Thoracic aorta (tissue), 2 donors: ENCODE measurements at regions not wholly inside any gene's neighbourhood (a gene's known extent, or its start where the extent isn't known, plus 50 kb on each side); places are given as distances from the start of the nearest gene placed in this dataset.

Source experiments
- ATAC-seq: fragments of 150-250 bp; one replicate; pipeline ENCODE4 v1.8.0; 2017; ENCODE audit warnings: low read depth; ENCODE audit not compliant: insufficient number of reproducible peaks, low FRiP score
- DNase-seq: peaks from one replicate; pipeline ENCODE4 v3.0.0-alpha.2; 2020; ENCODE audit warnings: low spot score
- H3K27ac ChIP-seq, 2 donors: fragments of 200-600 bp; sonication (generic); 1 replicate in 1 of 2; 2 replicates in 1 of 2; pipeline ENCODE4 v1.5.1; 2016; ENCODE audit warnings: mild to moderate bottlenecking in 2 of 2, moderate library complexity in 2 of 2
- H3K27me3 ChIP-seq: fragments of 200-600 bp; sonication (generic); replicated peaks from 2 replicates; pipeline ENCODE4 v1.6.0; 2016; ENCODE audit warnings: mild to moderate bottlenecking; ENCODE audit not compliant: insufficient read depth
- H3K36me3 ChIP-seq: fragments of 200-600 bp; sonication (generic); one replicate; pipeline ENCODE4 v1.5.1; 2016
- H3K4me1 ChIP-seq, 2 donors: fragments of 200-600 bp; sonication (generic); 1 replicate in 1 of 2; 2 replicates in 1 of 2; pipeline versions ENCODE4 v1.5.1 to v1.6.0; 2016; ENCODE audit warnings: low read depth in 2 of 2, mild to moderate bottlenecking in 1 of 2; ENCODE audit not compliant: control insufficient read depth in 1 of 2
- H3K4me3 ChIP-seq: fragments of 200-600 bp; sonication (generic); 2 replicates; pipeline ENCODE4 v1.5.1; 2016; ENCODE audit warnings: mild to moderate bottlenecking
- H3K9me3 ChIP-seq: fragments of 200-600 bp; sonication (generic); 2 replicates; pipeline ENCODE4 v1.5.1; 2016
- CTCF ChIP-seq: fragments of 200-600 bp; sonication (generic); IDR thresholded peaks from one replicate; pipeline ENCODE4 v1.5.1; 2019; ENCODE audit warnings: antibody characterized with exemption

GRCh38 chr13:80590551-80590950 lies 249.6 kb upstream of the SPRY2 start:
- ATAC-seq (no peak), DNase-seq (no peak)
- Histone ChIP-seq H3K27me3 (no peaks in the 10 kb centered on the region), H3K36me3 (no peaks in the 10 kb centered on the region), H3K27ac (no peak overlapping the region), H3K9me3 (peaks cover 4% of the 10 kb centered on the region), H3K4me3 (no peak overlapping the region), H3K4me1 (no peaks in the 10 kb centered on the region)
- no peak for TF ChIP-seq CTCF

GRCh38 chr13:80586356-80586755 lies 245.4 kb upstream of the SPRY2 start:
- H3K4me1 ChIP-seq = no peaks in the 10 kb centered on the region
- H3K4me3 ChIP-seq = no peak overlapping the region
- peaks cover 4% of the 10 kb centered on the region for H3K9me3 ChIP-seq
- no peak for DNase-seq
- no peaks in the 10 kb centered on the region for H3K27me3 ChIP-seq
- H3K27ac ChIP-seq = no peak overlapping the region
- no peak for TF ChIP-seq CTCF
- no peaks in the 10 kb centered on the region for H3K36me3 ChIP-seq
- ATAC-seq = no peak

GRCh38 chr13:80585531-80585930 lies 244.6 kb upstream of the SPRY2 start:
- H3K36me3 ChIP-seq = no peaks in the 10 kb centered on the region
- peaks cover 4% of the 10 kb centered on the region for H3K9me3 ChIP-seq
- no peak for ATAC-seq
- DNase-seq = no peak
- no peaks in the 10 kb centered on the region for H3K4me1 ChIP-seq
- no peak for TF ChIP-seq CTCF
- no peak overlapping the region for H3K4me3 ChIP-seq
- no peak overlapping the region for H3K27ac ChIP-seq
- no peaks in the 10 kb centered on the region for H3K27me3 ChIP-seq

- DNase-seq = no peak
- H3K9me3 ChIP-seq = peaks cover 4% of the 10 kb centered on the region
- no peaks in the 10 kb centered on the region for H3K36me3 ChIP-seq
- ATAC-seq = no peak
- no peaks in the 10 kb centered on the region for H3K4me1 ChIP-seq
- TF ChIP-seq CTCF = no peak
- no peak overlapping the region for H3K4me3 ChIP-seq
- H3K27ac ChIP-seq = no peak overlapping the region
- H3K27me3 ChIP-seq = no peaks in the 10 kb centered on the region
Observed at GRCh38 chr13:80584785-80585184, 243.9 kb upstream of the SPRY2 start.

GRCh38 chr13:80584306-80584705 lies 243.4 kb upstream of the SPRY2 start:
- Histone ChIP-seq H3K27ac (no peak overlapping the region), H3K4me1 (no peaks in the 10 kb centered on the region), H3K4me3 (no peak overlapping the region), H3K27me3 (no peaks in the 10 kb centered on the region), H3K36me3 (no peaks in the 10 kb centered on the region), H3K9me3 (peaks cover 4% of the 10 kb centered on the region)
- TF ChIP-seq CTCF = no peak
- DNase-seq (no peak), ATAC-seq (no peak)
